ENCODE measurements at regions not wholly inside any gene's neighbourhood (a gene's known extent, or its start where the extent isn't known, plus 50 kb on each side); places are given as distances from the start of the nearest gene placed in this dataset.

GRCh38 chr12:92248977-92249376 lies 103.3 kb upstream of the BTG1 start:
- no peak for DNase-seq
- H3K4me3 ChIP-seq (ENCODE audit: low read length): no peak overlapping the region
- peaks cover 0 to 6% (median 0%) of the 10 kb centered on the region in 5 donors for H3K9me3 Mint-ChIP-seq
- no peak overlapping the region for H3K27ac Mint-ChIP-seq
- ChIA-PET CTCF (no interaction called here), POLR2A (no interaction called here)
- H3K27ac ChIP-seq (ENCODE audit: low read depth, low read length): no peak overlapping the region
- H3K27me3 ChIP-seq (ENCODE audit: insufficient read depth, low read length, poor library complexity, severe bottlenecking): no peaks in the 10 kb centered on the region
- no peaks in the 10 kb centered on the region for H3K4me1 Mint-ChIP-seq
- no peaks in the 10 kb centered on the region for H3K9me3 ChIP-seq (ENCODE audit: low read length)
- peaks cover 0 to 24% (median 0%) of the 10 kb centered on the region in 3 donors for H3K36me3 Mint-ChIP-seq
- H3K27me3 Mint-ChIP-seq: no peaks in the 10 kb centered on the region
- no peak overlapping the region for H3K4me3 Mint-ChIP-seq
- H3K4me1 ChIP-seq (ENCODE audit: insufficient read depth, low read length): no peaks in the 10 kb centered on the region
- no peaks in the 10 kb centered on the region for H3K36me3 ChIP-seq (ENCODE audit: insufficient read depth, low read length)

GRCh38 chr12:92244036-92244435 lies 98.4 kb upstream of the BTG1 start:
- H3K36me3 Mint-ChIP-seq: peaks cover 0 to 1% (median 0%) of the 10 kb centered on the region in 3 donors

GRCh38 chr12:92242907-92243306 lies 97.3 kb upstream of the BTG1 start:
- peaks cover 0 to 3% (median 0%) of the 10 kb centered on the region in 3 donors for H3K4me1 Mint-ChIP-seq
- H3K27ac Mint-ChIP-seq: no peak overlapping the region
- Histone ChIP-seq H3K4me3 (ENCODE audit: low read length) (no peak overlapping the region), H3K27ac (ENCODE audit: low read depth, low read length) (no peak overlapping the region), H3K27me3 (ENCODE audit: insufficient read depth, low read length, poor library complexity, severe bottlenecking) (no peaks in the 10 kb centered on the region), H3K36me3 (ENCODE audit: insufficient read depth, low read length) (no peaks in the 10 kb centered on the region), H3K9me3 (ENCODE audit: low read length) (no peaks in the 10 kb centered on the region), H3K4me1 (ENCODE audit: insufficient read depth, low read length) (no peaks in the 10 kb centered on the region)
- CTCF ChIA-PET: no interaction called here
- no peak for DNase-seq
- no peak overlapping the region for H3K4me3 Mint-ChIP-seq
- POLR2A ChIA-PET: no interaction called here
- H3K9me3 Mint-ChIP-seq: no peaks in the 10 kb centered on the region
- no peaks in the 10 kb centered on the region for H3K27me3 Mint-ChIP-seq
- peaks cover 0 to 1% (median 0%) of the 10 kb centered on the region in 3 donors for H3K36me3 Mint-ChIP-seq

More at GRCh38 chr12:92244036-92244435, 98.4 kb upstream of the BTG1 start:
- Mint-ChIP-seq H3K4me3 (no peak overlapping the region), H3K4me1 (peaks cover 0 to 3% (median 0%) of the 10 kb centered on the region in 3 donors), H3K27ac (no peak overlapping the region), H3K27me3 (no peaks in the 10 kb centered on the region), H3K9me3 (no peaks in the 10 kb centered on the region)
- POLR2A ChIA-PET: interaction anchor here (0.8 kb wide), 1 partner anchor 394 kb away, joined by 3 read pairs; no protein-coding TSS in a partner anchor
- no peak for DNase-seq
- no peak overlapping the region for H3K4me3 ChIP-seq (ENCODE audit: low read length)
- no peaks in the 10 kb centered on the region for H3K4me1 ChIP-seq (ENCODE audit: insufficient read depth, low read length)
- H3K27ac ChIP-seq (ENCODE audit: low read depth, low read length): no peak overlapping the region
- no peaks in the 10 kb centered on the region for H3K27me3 ChIP-seq (ENCODE audit: insufficient read depth, low read length, poor library complexity, severe bottlenecking)
- no peaks in the 10 kb centered on the region for H3K9me3 ChIP-seq (ENCODE audit: low read length)
- H3K36me3 ChIP-seq (ENCODE audit: insufficient read depth, low read length): no peaks in the 10 kb centered on the region
- CTCF ChIA-PET: no interaction called here

- Histone ChIP-seq H3K36me3 (ENCODE audit: insufficient read depth, low read length) (no peaks in the 10 kb centered on the region), H3K27me3 (ENCODE audit: insufficient read depth, low read length, poor library complexity, severe bottlenecking) (no peaks in the 10 kb centered on the region), H3K27ac (ENCODE audit: low read depth, low read length) (no peak overlapping the region), H3K9me3 (ENCODE audit: low read length) (no peaks in the 10 kb centered on the region), H3K4me1 (ENCODE audit: insufficient read depth, low read length) (peaks cover 21% of the 10 kb centered on the region), H3K4me3 (ENCODE audit: low read length) (no peak overlapping the region)
- DNase-seq: no peak
- CTCF ChIA-PET: no interaction called here
- no peaks in the 10 kb centered on the region for H3K9me3 Mint-ChIP-seq
- no peak overlapping the region for H3K4me3 Mint-ChIP-seq
- peaks cover 4 to 9% (median 6%) of the 10 kb centered on the region in 3 donors for H3K4me1 Mint-ChIP-seq
- H3K36me3 Mint-ChIP-seq: peaks cover 0 to 3% (median 0%) of the 10 kb centered on the region in 3 donors
- H3K27me3 Mint-ChIP-seq: no peaks in the 10 kb centered on the region
- H3K27ac Mint-ChIP-seq: peak overlapping the region in 1 of 8 donors; percentile 36
- POLR2A ChIA-PET: no interaction called here
Measured at GRCh38 chr12:92237762-92238523, 92.3 kb upstream of the BTG1 start.

- POLR2A ChIA-PET: no interaction called here
- no peaks in the 10 kb centered on the region for H3K36me3 ChIP-seq (ENCODE audit: insufficient read depth, low read length)
- no peak overlapping the region for H3K4me3 Mint-ChIP-seq
Measured at GRCh38 chr12:92237262-92237661, 91.6 kb upstream of the BTG1 start.

GRCh38 chr12:92235703-92236472 lies 90.2 kb upstream of the BTG1 start:
- Mint-ChIP-seq H3K9me3 (no peaks in the 10 kb centered on the region), H3K27ac (peak overlapping the region in 1 of 8 donors; percentile 70), H3K4me1 (peaks cover 4 to 9% (median 6%) of the 10 kb centered on the region in 3 donors), H3K4me3 (no peak overlapping the region), H3K36me3 (peaks cover 0 to 1% (median 0%) of the 10 kb centered on the region in 3 donors), H3K27me3 (no peaks in the 10 kb centered on the region)
- CTCF ChIA-PET: interaction anchor here (0.7 kb wide), 1 partner anchor 672 kb away, joined by 3 read pairs; no protein-coding TSS in a partner anchor
- H3K36me3 ChIP-seq (ENCODE audit: insufficient read depth, low read length): no peaks in the 10 kb centered on the region
- H3K4me3 ChIP-seq (ENCODE audit: low read length): no peak overlapping the region
- POLR2A ChIA-PET: no interaction called here
- no peak for DNase-seq
- H3K27me3 ChIP-seq (ENCODE audit: insufficient read depth, low read length, poor library complexity, severe bottlenecking): no peaks in the 10 kb centered on the region
- no peaks in the 10 kb centered on the region for H3K9me3 ChIP-seq (ENCODE audit: low read length)
- peaks cover 21% of the 10 kb centered on the region for H3K4me1 ChIP-seq (ENCODE audit: insufficient read depth, low read length)
- H3K27ac ChIP-seq (ENCODE audit: low read depth, low read length): no peak overlapping the region

More at GRCh38 chr12:92237262-92237661, 91.6 kb upstream of the BTG1 start:
- DNase-seq: no peak
- Mint-ChIP-seq H3K4me1 (peaks cover 4 to 9% (median 6%) of the 10 kb centered on the region in 3 donors), H3K9me3 (no peaks in the 10 kb centered on the region), H3K36me3 (peaks cover 0 to 1% (median 0%) of the 10 kb centered on the region in 3 donors), H3K27me3 (no peaks in the 10 kb centered on the region), H3K27ac (peak overlapping the region in 2 of 8 donors; percentile 7 to 51)
- Histone ChIP-seq H3K27me3 (ENCODE audit: insufficient read depth, low read length, poor library complexity, severe bottlenecking) (no peaks in the 10 kb centered on the region), H3K27ac (ENCODE audit: low read depth, low read length) (no peak overlapping the region), H3K4me1 (ENCODE audit: insufficient read depth, low read length) (peaks cover 21% of the 10 kb centered on the region), H3K4me3 (ENCODE audit: low read length) (no peak overlapping the region), H3K9me3 (ENCODE audit: low read length) (no peaks in the 10 kb centered on the region)
- CTCF ChIA-PET: no interaction called here

GRCh38 chr12:92234533-92234932 lies 88.9 kb upstream of the BTG1 start:
- H3K27me3 Mint-ChIP-seq: no peaks in the 10 kb centered on the region
- no peak overlapping the region for H3K27ac Mint-ChIP-seq
- ChIA-PET POLR2A (no interaction called here), CTCF (no interaction called here)
- Histone ChIP-seq H3K27me3 (ENCODE audit: insufficient read depth, low read length, poor library complexity, severe bottlenecking) (no peaks in the 10 kb centered on the region), H3K4me1 (ENCODE audit: insufficient read depth, low read length) (peaks cover 21% of the 10 kb centered on the region), H3K9me3 (ENCODE audit: low read length) (no peaks in the 10 kb centered on the region), H3K4me3 (ENCODE audit: low read length) (no peak overlapping the region), H3K27ac (ENCODE audit: low read depth, low read length) (no peak overlapping the region), H3K36me3 (ENCODE audit: insufficient read depth, low read length) (no peaks in the 10 kb centered on the region)
- H3K4me3 Mint-ChIP-seq: no peak overlapping the region
- H3K9me3 Mint-ChIP-seq: no peaks in the 10 kb centered on the region
- peak in 1 of 5 donors; percentile 42 for DNase-seq
- peaks cover 0 to 1% (median 0%) of the 10 kb centered on the region in 3 donors for H3K36me3 Mint-ChIP-seq
- H3K4me1 Mint-ChIP-seq: peaks cover 4 to 9% (median 6%) of the 10 kb centered on the region in 3 donors

- no peaks in the 10 kb centered on the region for H3K27me3 Mint-ChIP-seq
- no peaks in the 10 kb centered on the region for H3K9me3 Mint-ChIP-seq
- DNase-seq: no peak
- peak overlapping the region; percentile 21 for H3K4me3 ChIP-seq (ENCODE audit: low read length)
- peaks cover 4 to 9% (median 6%) of the 10 kb centered on the region in 3 donors for H3K4me1 Mint-ChIP-seq
- ChIA-PET CTCF (no interaction called here), POLR2A (no interaction called here)
- H3K4me1 ChIP-seq (ENCODE audit: insufficient read depth, low read length): peaks cover 21% of the 10 kb centered on the region
- H3K27ac ChIP-seq (ENCODE audit: low read depth, low read length): no peak overlapping the region
- no peak overlapping the region for H3K4me3 Mint-ChIP-seq
- H3K9me3 ChIP-seq (ENCODE audit: low read length): no peaks in the 10 kb centered on the region
- H3K36me3 Mint-ChIP-seq: peaks cover 0 to 1% (median 0%) of the 10 kb centered on the region in 3 donors
- H3K27ac Mint-ChIP-seq: no peak overlapping the region
- H3K36me3 ChIP-seq (ENCODE audit: insufficient read depth, low read length): no peaks in the 10 kb centered on the region
- H3K27me3 ChIP-seq (ENCODE audit: insufficient read depth, low read length, poor library complexity, severe bottlenecking): no peaks in the 10 kb centered on the region
Measured at GRCh38 chr12:92233346-92234015, 87.8 kb upstream of the BTG1 start.

Measured in CD8-positive, alpha-beta memory T cell (primary cell).